ENCODE measurements at regions not wholly inside any gene's neighbourhood (a gene's known extent, or its start where the extent isn't known, plus 50 kb on each side); places are given as distances from the start of the nearest gene placed in this dataset.

- no peak for DNase-seq
Measured at GRCh38 chr2:123085484-123085883, 939.6 kb upstream of the CNTNAP5 start.

GRCh38 chr2:123086613-123087385 is 938.3 kb upstream of the CNTNAP5 start:
- no peak for DNase-seq

- no peak for DNase-seq
Measured at GRCh38 chr2:123091471-123091870, 933.6 kb upstream of the CNTNAP5 start.

- DNase-seq, result no peak
Measured at GRCh38 chr2:123093199-123093598, 931.9 kb upstream of the CNTNAP5 start.

GRCh38 chr2:123095219-123095835 is 929.8 kb upstream of the CNTNAP5 start:
- DNase-seq, result no peak

GRCh38 chr2:123098619-123099018 is 926.5 kb upstream of the CNTNAP5 start:
- DNase-seq, result no peak

- DNase-seq, result no peak
Measured at GRCh38 chr2:123101434-123101833, 923.7 kb upstream of the CNTNAP5 start.

GRCh38 chr2:123103902-123104301 is 921.2 kb upstream of the CNTNAP5 start:
- DNase-seq, result no peak

- no peak for DNase-seq
Measured at GRCh38 chr2:123116595-123116994, 908.5 kb upstream of the CNTNAP5 start.

- no peak for DNase-seq
Measured at GRCh38 chr2:123127236-123127635, 897.9 kb upstream of the CNTNAP5 start.

- no peak for DNase-seq
Measured at GRCh38 chr2:123128951-123129350, 896.1 kb upstream of the CNTNAP5 start.

GRCh38 chr2:123136419-123136818 is 888.7 kb upstream of the CNTNAP5 start:
- DNase-seq, result no peak

GRCh38 chr2:123144082-123144481 is 881.0 kb upstream of the CNTNAP5 start:
- no peak for DNase-seq

- DNase-seq, result no peak
Measured at GRCh38 chr2:123153041-123153440, 872.0 kb upstream of the CNTNAP5 start.

- DNase-seq, result no peak
Measured at GRCh38 chr2:123154195-123154594, 870.9 kb upstream of the CNTNAP5 start.

GRCh38 chr2:123157016-123157415 is 868.1 kb upstream of the CNTNAP5 start:
- no peak for DNase-seq

- DNase-seq, result no peak
Measured at GRCh38 chr2:123162400-123163016, 862.6 kb upstream of the CNTNAP5 start.

GRCh38 chr2:123163398-123163797 is 861.7 kb upstream of the CNTNAP5 start:
- DNase-seq, result no peak

- no peak for DNase-seq
Measured at GRCh38 chr2:123164216-123164615, 860.9 kb upstream of the CNTNAP5 start.

GRCh38 chr2:123165616-123166015 is 859.5 kb upstream of the CNTNAP5 start:
- DNase-seq, result no peak

- no peak for DNase-seq
Measured at GRCh38 chr2:123179526-123179925, 845.6 kb upstream of the CNTNAP5 start.

GRCh38 chr2:123195957-123196356 is 829.1 kb upstream of the CNTNAP5 start:
- DNase-seq, result no peak

- DNase-seq, result no peak
Measured at GRCh38 chr2:123200035-123200434, 825.1 kb upstream of the CNTNAP5 start.

- no peak for DNase-seq
Measured at GRCh38 chr2:123207245-123207644, 817.8 kb upstream of the CNTNAP5 start.

All from activated CD4-positive, CD25-positive, alpha-beta regulatory T cell (primary cell).